ENCODE measurements at regions not wholly inside any gene's neighbourhood (a gene's known extent, or its start where the extent isn't known, plus 50 kb on each side); places are given as distances from the start of the nearest gene placed in this dataset.

DNA sequence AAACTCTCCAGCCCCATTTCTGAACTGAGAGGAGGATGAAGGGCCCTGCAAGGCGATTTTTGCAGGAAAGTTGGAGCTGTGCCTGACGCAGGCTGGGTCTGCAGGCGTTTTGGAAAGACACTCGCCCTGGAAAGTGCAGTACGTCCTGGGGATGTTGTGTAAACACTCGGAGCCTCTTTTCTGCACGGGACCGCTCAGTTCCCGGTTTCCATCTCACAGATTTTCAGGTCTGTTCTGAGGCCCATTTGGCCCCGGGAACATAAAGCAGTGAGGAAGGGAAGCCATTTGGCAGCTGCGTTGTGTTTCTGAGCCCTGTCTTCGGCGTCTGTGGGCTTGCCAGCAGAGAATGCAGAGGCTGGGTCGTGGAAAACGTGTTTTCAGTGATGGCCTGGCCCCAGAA is 655.0 kb upstream of the MGMT start:
- H3K9me3 ChIP-seq (ENCODE audit: control insufficient read depth in 2 of 2, insufficient read depth in 1 of 2, low read depth in 1 of 2, low read length in 1 of 2): peaks cover 4 to 5% of the 10 kb centered on the region in 2 donors
- H3K4me1 ChIP-seq (ENCODE audit: control insufficient read depth in 2 of 2, insufficient read depth in 2 of 2, low read length in 1 of 2): no peaks in the 10 kb centered on the region
- no peak overlapping the region for H3K4me3 ChIP-seq (ENCODE audit: low read depth in 1 of 2, low read length in 2 of 2)
- no peaks in the 10 kb centered on the region for H3K27me3 ChIP-seq (ENCODE audit: control insufficient read depth in 1 of 2, insufficient read depth in 2 of 2, low read length in 2 of 2)
- WGBS, 2 donors: 61 to 63% methylated on average over 15 of the region's 15 CpGs
- H3K27ac ChIP-seq (ENCODE audit: low read depth in 2 of 2, low read length in 1 of 2): no peak overlapping the region
- no peaks in the 10 kb centered on the region for H3K36me3 ChIP-seq (ENCODE audit: control insufficient read depth in 2 of 2, insufficient read depth in 2 of 2, low read length in 1 of 2)

DNA sequence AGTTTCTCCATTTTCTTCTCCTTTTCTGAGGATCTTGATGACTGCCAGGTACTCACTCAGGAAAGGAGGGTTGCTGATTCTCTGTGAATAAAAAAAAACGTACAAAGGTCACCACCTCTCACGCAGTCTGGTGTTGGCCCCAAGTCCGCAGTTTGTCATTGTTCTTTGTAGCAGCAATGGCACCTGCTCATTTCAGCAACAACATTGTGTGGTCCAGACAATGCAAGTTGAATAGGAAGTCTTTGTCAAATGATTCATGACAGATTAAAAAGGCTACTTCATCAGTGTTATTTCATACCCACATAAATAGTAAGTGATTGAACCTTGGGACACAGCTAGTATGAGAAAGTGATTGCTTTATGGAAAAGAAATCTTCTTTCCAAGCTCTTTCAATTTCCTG is 653.5 kb upstream of the MGMT start:
- Histone ChIP-seq H3K4me3 (ENCODE audit: low read depth in 1 of 2, low read length in 2 of 2) (no peak overlapping the region), H3K36me3 (ENCODE audit: control insufficient read depth in 2 of 2, insufficient read depth in 2 of 2, low read length in 1 of 2) (no peaks in the 10 kb centered on the region), H3K27ac (ENCODE audit: low read depth in 2 of 2, low read length in 1 of 2) (no peak overlapping the region), H3K27me3 (ENCODE audit: control insufficient read depth in 1 of 2, insufficient read depth in 2 of 2, low read length in 2 of 2) (no peaks in the 10 kb centered on the region), H3K4me1 (ENCODE audit: control insufficient read depth in 2 of 2, insufficient read depth in 2 of 2, low read length in 1 of 2) (no peaks in the 10 kb centered on the region), H3K9me3 (ENCODE audit: control insufficient read depth in 2 of 2, insufficient read depth in 1 of 2, low read depth in 1 of 2, low read length in 1 of 2) (peaks cover 4 to 7% of the 10 kb centered on the region in 2 donors)
- 34 to 54% methylated on average over 3 of the region's 3 CpGs for WGBS, 2 donors

DNA sequence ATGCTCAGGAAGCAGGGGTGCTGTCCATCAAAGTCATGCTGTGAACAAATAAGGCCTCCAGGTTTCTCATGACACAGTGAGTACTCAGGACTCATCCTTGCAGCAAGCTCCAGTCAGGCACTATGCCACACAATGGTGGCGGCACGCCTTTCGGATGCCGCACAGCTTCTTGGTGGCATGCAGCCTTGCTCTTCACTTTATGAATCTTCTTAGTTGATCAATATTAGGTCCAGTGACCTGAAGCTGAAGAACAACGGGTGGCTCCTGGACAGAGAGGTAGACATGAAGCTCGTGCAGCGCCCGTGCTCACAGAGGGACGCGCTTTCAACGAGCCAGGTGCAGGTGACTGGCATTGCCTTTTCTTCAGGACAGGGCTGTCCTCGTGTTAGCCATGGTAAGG is 653.0 kb upstream of the MGMT start:
- WGBS, 2 donors: 90 to 93% methylated on average over 12 of the region's 12 CpGs
- no peak overlapping the region for H3K4me3 ChIP-seq (ENCODE audit: low read depth in 1 of 2, low read length in 2 of 2)
- peaks cover 4 to 7% of the 10 kb centered on the region in 2 donors for H3K9me3 ChIP-seq (ENCODE audit: control insufficient read depth in 2 of 2, insufficient read depth in 1 of 2, low read depth in 1 of 2, low read length in 1 of 2)
- H3K27me3 ChIP-seq (ENCODE audit: control insufficient read depth in 1 of 2, insufficient read depth in 2 of 2, low read length in 2 of 2): no peaks in the 10 kb centered on the region
- H3K4me1 ChIP-seq (ENCODE audit: control insufficient read depth in 2 of 2, insufficient read depth in 2 of 2, low read length in 1 of 2): no peaks in the 10 kb centered on the region
- no peaks in the 10 kb centered on the region for H3K36me3 ChIP-seq (ENCODE audit: control insufficient read depth in 2 of 2, insufficient read depth in 2 of 2, low read length in 1 of 2)
- no peak overlapping the region for H3K27ac ChIP-seq (ENCODE audit: low read depth in 2 of 2, low read length in 1 of 2)

DNA sequence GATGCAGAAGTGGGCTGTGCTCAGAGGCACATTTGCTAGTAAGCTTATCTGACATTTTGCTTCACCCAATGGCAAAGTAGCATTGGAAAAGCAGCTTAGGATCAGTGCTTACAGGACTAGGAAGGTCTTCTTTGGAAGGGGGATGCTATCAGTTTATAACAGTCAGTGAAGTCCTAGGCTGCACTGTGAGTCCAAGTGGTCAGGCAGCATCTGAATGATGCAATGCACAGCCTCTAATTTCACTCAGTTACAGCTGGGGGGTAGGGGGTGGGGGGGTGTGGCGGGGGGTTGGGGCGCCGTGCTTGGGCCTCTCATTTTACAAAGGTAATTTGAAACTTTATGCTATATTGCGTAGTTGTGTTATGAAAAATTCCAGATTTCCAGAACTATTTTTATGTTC is 652.3 kb upstream of the MGMT start:
- WGBS, 2 donors: 78 to 84% methylated on average over 4 of the region's 4 CpGs
- Histone ChIP-seq H3K36me3 (ENCODE audit: control insufficient read depth in 2 of 2, insufficient read depth in 2 of 2, low read length in 1 of 2) (no peaks in the 10 kb centered on the region), H3K9me3 (ENCODE audit: control insufficient read depth in 2 of 2, insufficient read depth in 1 of 2, low read depth in 1 of 2, low read length in 1 of 2) (peaks cover 4 to 7% of the 10 kb centered on the region in 2 donors), H3K4me1 (ENCODE audit: control insufficient read depth in 2 of 2, insufficient read depth in 2 of 2, low read length in 1 of 2) (no peaks in the 10 kb centered on the region), H3K4me3 (ENCODE audit: low read depth in 1 of 2, low read length in 2 of 2) (no peak overlapping the region), H3K27ac (ENCODE audit: low read depth in 2 of 2, low read length in 1 of 2) (no peak overlapping the region), H3K27me3 (ENCODE audit: control insufficient read depth in 1 of 2, insufficient read depth in 2 of 2, low read length in 2 of 2) (no peaks in the 10 kb centered on the region)

DNA sequence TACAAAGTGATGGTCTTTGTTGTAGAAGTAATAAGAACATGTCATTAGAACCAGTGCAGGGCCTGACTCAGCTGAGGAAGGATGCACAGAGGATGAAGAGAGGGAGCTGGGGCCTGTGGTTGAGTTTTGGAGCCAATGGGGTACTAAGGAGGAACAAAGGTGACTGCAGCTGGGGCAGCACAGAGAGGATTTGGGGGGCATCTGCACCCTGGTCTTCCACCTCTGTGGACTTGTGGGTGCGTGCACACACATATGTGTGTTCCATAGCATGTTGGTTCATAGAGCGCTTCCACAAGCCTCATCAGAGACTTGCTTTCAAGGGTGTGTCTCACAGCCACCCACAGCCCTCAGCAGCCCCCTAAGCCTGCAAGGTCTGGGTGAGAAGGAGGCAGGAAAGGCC is 650.3 kb upstream of the MGMT start:
- whole genome bisulfite sequencing, 2 donors: 72 to 84% methylated on average over 2 of the region's 2 CpGs
- no peaks in the 10 kb centered on the region for H3K4me1 ChIP-seq (ENCODE audit: control insufficient read depth in 2 of 2, insufficient read depth in 2 of 2, low read length in 1 of 2)

DNA sequence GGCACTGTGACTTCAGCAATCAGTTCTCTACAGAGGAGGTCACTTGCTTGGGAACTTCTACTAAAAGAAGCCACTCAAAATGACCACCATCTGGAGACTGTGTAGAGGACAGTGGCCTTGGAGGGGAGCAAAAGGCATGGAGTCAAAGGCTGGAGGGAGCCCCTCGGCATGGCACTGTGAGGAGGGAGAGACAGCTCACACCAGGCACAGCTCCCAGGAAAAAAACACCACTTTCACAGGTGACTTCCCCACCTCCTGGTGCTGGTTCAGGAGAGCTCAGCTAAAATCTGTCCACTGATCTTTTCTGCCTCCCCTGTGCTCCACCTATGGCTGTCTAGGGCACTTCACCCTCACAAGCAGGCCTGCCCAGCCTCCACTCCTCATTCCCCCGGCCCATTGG is 649.4 kb upstream of the MGMT start:
- Histone ChIP-seq H3K36me3 (ENCODE audit: control insufficient read depth in 2 of 2, insufficient read depth in 2 of 2, low read length in 1 of 2) (no peaks in the 10 kb centered on the region), H3K9me3 (ENCODE audit: control insufficient read depth in 2 of 2, insufficient read depth in 1 of 2, low read depth in 1 of 2, low read length in 1 of 2) (peaks cover 5 to 9% of the 10 kb centered on the region in 2 donors), H3K4me3 (ENCODE audit: low read depth in 1 of 2, low read length in 2 of 2) (no peak overlapping the region), H3K4me1 (ENCODE audit: control insufficient read depth in 2 of 2, insufficient read depth in 2 of 2, low read length in 1 of 2) (no peaks in the 10 kb centered on the region), H3K27me3 (ENCODE audit: control insufficient read depth in 1 of 2, insufficient read depth in 2 of 2, low read length in 2 of 2) (no peaks in the 10 kb centered on the region), H3K27ac (ENCODE audit: low read depth in 2 of 2, low read length in 1 of 2) (no peak overlapping the region)
- 78 to 87% methylated on average over 2 of the region's 2 CpGs for WGBS, 2 donors

More for the DNA sequence above, 650.3 kb upstream of the MGMT start:
- Histone ChIP-seq H3K27ac (ENCODE audit: low read depth in 2 of 2, low read length in 1 of 2) (no peak overlapping the region), H3K27me3 (ENCODE audit: control insufficient read depth in 1 of 2, insufficient read depth in 2 of 2, low read length in 2 of 2) (no peaks in the 10 kb centered on the region), H3K9me3 (ENCODE audit: control insufficient read depth in 2 of 2, insufficient read depth in 1 of 2, low read depth in 1 of 2, low read length in 1 of 2) (peaks cover 7 to 9% of the 10 kb centered on the region in 2 donors), H3K4me3 (ENCODE audit: low read depth in 1 of 2, low read length in 2 of 2) (no peak overlapping the region), H3K36me3 (ENCODE audit: control insufficient read depth in 2 of 2, insufficient read depth in 2 of 2, low read length in 1 of 2) (no peaks in the 10 kb centered on the region)

DNA sequence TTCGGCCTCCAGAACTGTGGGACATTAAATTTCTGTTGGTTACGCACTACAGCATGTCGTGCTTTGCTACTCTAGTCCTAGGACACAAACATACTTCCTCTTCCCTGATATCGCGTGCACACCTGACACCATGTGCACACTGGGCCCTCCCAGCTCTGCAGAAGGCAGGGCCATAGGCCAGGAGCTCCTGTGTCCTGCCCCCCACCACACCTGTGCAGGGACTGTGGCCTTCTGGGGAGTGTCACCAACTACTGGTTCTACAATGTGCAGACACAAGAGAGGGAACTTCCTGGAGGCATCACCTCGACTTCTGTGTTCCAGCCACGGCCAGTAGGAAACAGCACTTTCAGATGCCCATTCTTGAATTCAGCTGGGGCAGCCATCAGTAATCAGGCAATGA is 646.4 kb upstream of the MGMT start:
- WGBS, 2 donors: 70 to 74% methylated on average over 7 of the region's 7 CpGs

DNA sequence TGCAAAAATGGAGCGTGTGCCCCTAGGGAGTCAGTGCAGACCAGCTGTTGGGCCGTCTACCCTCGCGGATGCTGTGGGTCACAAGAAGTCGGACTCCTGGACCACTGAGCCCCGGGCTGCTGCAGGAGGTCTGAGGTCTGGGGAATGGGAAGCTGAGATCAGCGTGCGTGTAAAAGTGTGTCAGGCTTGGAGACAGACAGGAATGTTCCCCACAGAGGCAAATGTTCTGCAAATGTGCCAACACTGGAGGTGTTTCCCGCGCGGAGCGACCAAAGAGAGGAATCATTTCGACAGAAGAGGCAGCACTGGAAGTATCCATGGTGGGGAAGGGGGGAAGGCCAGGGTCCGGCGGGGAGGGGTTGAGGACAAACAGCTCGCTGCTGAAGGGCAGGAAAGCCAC is 643.8 kb upstream of the MGMT start:
- no peaks in the 10 kb centered on the region for H3K36me3 ChIP-seq (ENCODE audit: control insufficient read depth in 2 of 2, insufficient read depth in 2 of 2, low read length in 1 of 2)
- 87 to 92% methylated on average over 16 of the region's 16 CpGs for WGBS, 2 donors
- no peaks in the 10 kb centered on the region for H3K4me1 ChIP-seq (ENCODE audit: control insufficient read depth in 2 of 2, insufficient read depth in 2 of 2, low read length in 1 of 2)
- no peak overlapping the region for H3K4me3 ChIP-seq (ENCODE audit: low read depth in 1 of 2, low read length in 2 of 2)
- H3K27ac ChIP-seq (ENCODE audit: low read depth in 2 of 2, low read length in 1 of 2): no peak overlapping the region
- no peaks in the 10 kb centered on the region for H3K27me3 ChIP-seq (ENCODE audit: control insufficient read depth in 1 of 2, insufficient read depth in 2 of 2, low read length in 2 of 2)
- H3K9me3 ChIP-seq (ENCODE audit: control insufficient read depth in 2 of 2, insufficient read depth in 1 of 2, low read depth in 1 of 2, low read length in 1 of 2): peaks cover 6 to 10% of the 10 kb centered on the region in 2 donors

More for the DNA sequence above, 646.4 kb upstream of the MGMT start:
- Histone ChIP-seq H3K4me3 (ENCODE audit: low read depth in 1 of 2, low read length in 2 of 2) (no peak overlapping the region), H3K9me3 (ENCODE audit: control insufficient read depth in 2 of 2, insufficient read depth in 1 of 2, low read depth in 1 of 2, low read length in 1 of 2) (peaks cover 11% of the 10 kb centered on the region in 2 donors), H3K4me1 (ENCODE audit: control insufficient read depth in 2 of 2, insufficient read depth in 2 of 2, low read length in 1 of 2) (no peaks in the 10 kb centered on the region), H3K36me3 (ENCODE audit: control insufficient read depth in 2 of 2, insufficient read depth in 2 of 2, low read length in 1 of 2) (no peaks in the 10 kb centered on the region), H3K27me3 (ENCODE audit: control insufficient read depth in 1 of 2, insufficient read depth in 2 of 2, low read length in 2 of 2) (no peaks in the 10 kb centered on the region), H3K27ac (ENCODE audit: low read depth in 2 of 2, low read length in 1 of 2) (no peak overlapping the region)

DNA sequence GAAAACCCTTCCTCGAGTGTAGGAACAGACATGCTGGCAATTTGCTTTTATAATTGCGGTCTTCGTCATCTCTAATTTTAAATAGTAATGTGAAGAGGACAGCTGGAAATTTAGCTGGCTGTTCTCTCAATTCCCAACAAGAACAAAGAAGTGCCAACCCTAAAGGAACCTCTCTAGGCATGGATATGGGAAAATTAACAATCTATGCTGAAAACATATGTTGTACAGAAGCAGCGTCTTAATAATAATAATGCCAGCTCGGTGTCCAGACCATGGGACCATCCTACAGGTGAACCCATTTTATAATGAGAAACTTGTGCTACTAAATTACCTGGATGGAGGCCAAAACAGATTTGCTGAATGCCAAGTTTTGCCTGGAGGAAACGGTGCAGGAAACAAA is 641.4 kb upstream of the MGMT start:
- H3K27me3 ChIP-seq (ENCODE audit: control insufficient read depth in 1 of 2, insufficient read depth in 2 of 2, low read length in 2 of 2): no peaks in the 10 kb centered on the region
- H3K4me3 ChIP-seq (ENCODE audit: low read depth in 1 of 2, low read length in 2 of 2): no peak overlapping the region
- no peak overlapping the region for H3K27ac ChIP-seq (ENCODE audit: low read depth in 2 of 2, low read length in 1 of 2)
- WGBS, 2 donors: 72 to 75% methylated on average over 6 of the region's 6 CpGs
- H3K9me3 ChIP-seq (ENCODE audit: control insufficient read depth in 2 of 2, insufficient read depth in 1 of 2, low read depth in 1 of 2, low read length in 1 of 2): peaks cover 6 to 9% of the 10 kb centered on the region in 2 donors
- H3K4me1 ChIP-seq (ENCODE audit: control insufficient read depth in 2 of 2, insufficient read depth in 2 of 2, low read length in 1 of 2): no peaks in the 10 kb centered on the region
- no peaks in the 10 kb centered on the region for H3K36me3 ChIP-seq (ENCODE audit: control insufficient read depth in 2 of 2, insufficient read depth in 2 of 2, low read length in 1 of 2)

DNA sequence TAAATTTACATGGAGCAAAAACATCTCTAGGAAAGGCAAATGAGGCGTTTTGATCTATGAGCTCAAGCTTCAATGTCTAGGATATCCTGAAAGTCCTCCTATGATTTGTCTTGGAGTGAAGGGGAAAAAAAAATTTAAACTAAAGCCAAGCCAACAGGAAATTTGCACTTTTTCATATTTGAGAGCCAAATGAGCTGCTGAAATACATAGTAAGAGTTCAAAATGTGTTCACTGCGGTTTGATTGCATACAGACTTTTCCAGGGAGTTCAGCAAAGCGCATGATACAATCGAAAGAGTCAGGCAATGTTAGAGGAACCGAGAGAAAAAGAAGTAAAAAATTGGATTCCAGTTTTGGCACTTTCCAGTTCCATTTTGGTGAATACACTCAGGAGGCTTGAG is 633.4 kb upstream of the MGMT start:
- Histone ChIP-seq H3K4me3 (ENCODE audit: low read depth in 1 of 2, low read length in 2 of 2) (no peak overlapping the region), H3K27ac (ENCODE audit: low read depth in 2 of 2, low read length in 1 of 2) (no peak overlapping the region), H3K4me1 (ENCODE audit: control insufficient read depth in 2 of 2, insufficient read depth in 2 of 2, low read length in 1 of 2) (no peaks in the 10 kb centered on the region), H3K36me3 (ENCODE audit: control insufficient read depth in 2 of 2, insufficient read depth in 2 of 2, low read length in 1 of 2) (no peaks in the 10 kb centered on the region), H3K27me3 (ENCODE audit: control insufficient read depth in 1 of 2, insufficient read depth in 2 of 2, low read length in 2 of 2) (no peaks in the 10 kb centered on the region), H3K9me3 (ENCODE audit: control insufficient read depth in 2 of 2, insufficient read depth in 1 of 2, low read depth in 1 of 2, low read length in 1 of 2) (peaks cover 0 to 7% of the 10 kb centered on the region in 2 donors)
- WGBS, 2 donors: 75 to 76% methylated on average over 5 of the region's 5 CpGs
